ENCODE measurements at regions not wholly inside any gene's neighbourhood (a gene's known extent, or its start where the extent isn't known, plus 50 kb on each side); places are given as distances from the start of the nearest gene placed in this dataset.

- Histone ChIP-seq H4K91ac (replicated peaks; ENCODE audit: insufficient read length, low read length) (no peak overlapping the region), H3K9ac (replicated peaks in 1 of 4; ENCODE audit: extremely low read depth in 1 of 4, low read depth in 3 of 4, low read length in 3 of 4) (no peak overlapping the region), H4K20me1 (replicated peaks in 1 of 2; ENCODE audit: control insufficient read depth in 1 of 2, insufficient read depth in 2 of 2, low read length in 2 of 2) (no peaks in the 10 kb centered on the region), H4K8ac (ENCODE audit: extremely low read depth, insufficient read depth, low read length) (no peak overlapping the region), H3K56ac (replicated peaks; ENCODE audit: insufficient read length, low read depth, low read length) (no peak overlapping the region), H4K5ac (ENCODE audit: insufficient read length, low read depth, low read length) (no peak overlapping the region), H3K18ac (ENCODE audit: extremely low read depth, low read length) (no peak overlapping the region), H3K79me2 (ENCODE audit: control insufficient read depth in 1 of 2, insufficient read depth in 2 of 2, low read length in 2 of 2) (no peaks in the 10 kb centered on the region), H3K79me1 (ENCODE audit: low read depth, low read length) (no peaks in the 10 kb centered on the region), H2BK5ac (ENCODE audit: low read depth, low read length) (no peak overlapping the region), H3K4me1 (replicated peaks in 1 of 4; ENCODE audit: control insufficient read depth in 3 of 4, insufficient read depth in 4 of 4, low read length in 3 of 4) (peaks cover 0 to 2% (median 0%) of the 10 kb centered on the region in 4 experiments; a peak in 1 of 7 replicates), H2BK15ac (ENCODE audit: low read length) (no peak overlapping the region), H2AK5ac (ENCODE audit: low read depth, low read length) (no peak overlapping the region), H3K27ac (ENCODE audit: low read depth, low read length) (no peak overlapping the region), H2BK12ac (ENCODE audit: low read depth, low read length) (no peak overlapping the region), H3K9me3 (ENCODE audit: insufficient read depth in 2 of 2, low read depth in 1 of 2, low read length in 1 of 2) (no peaks in the 10 kb centered on the region), H3K23ac (ENCODE audit: insufficient read length) (no peak overlapping the region), H3K4me3 (ENCODE audit: extremely low read depth in 1 of 4, insufficient read depth in 2 of 4, low read depth in 3 of 4, low read length in 4 of 4) (no peak overlapping the region), H2AFZ (ENCODE audit: low read length) (no peak overlapping the region), H3K4me2 (ENCODE audit: insufficient read depth in 1 of 2, low read depth in 2 of 2, low read length in 2 of 2) (no peak overlapping the region), H3K14ac (ENCODE audit: insufficient read length) (no peak overlapping the region), H2BK20ac (ENCODE audit: low read length) (no peak overlapping the region), H3K36me3 (ENCODE audit: control insufficient read depth in 2 of 4, insufficient read depth in 4 of 4, low read length in 3 of 4) (no peaks in the 10 kb centered on the region), H3K4ac (replicated peaks; ENCODE audit: insufficient read length, low read depth, low read length) (no peak overlapping the region), H3K23me2 (ENCODE audit: low read depth, low read length) (no peaks in the 10 kb centered on the region; the same call in 1 of the 2 replicates), H2BK120ac (replicated peaks; ENCODE audit: low read depth, low read length) (no peak overlapping the region), H3K27me3 (replicated peaks in 1 of 4; ENCODE audit: control insufficient read depth in 3 of 4, extremely low read depth in 1 of 4, insufficient read depth in 3 of 4, low read length in 3 of 4) (no peaks in the 10 kb centered on the region)
- ChIA-PET POLR2A (ENCODE audit: partially characterized antibody) (no interaction called here), CTCF (ENCODE audit: partially characterized antibody) (no interaction called here)
- 79% methylated on average over 3 of the region's 3 CpGs; no CpG with 5 or more reads in 1 of the 2 experiments for WGBS, 2 experiments (ENCODE audit: extremely low coverage in 1 of 2, insufficient coverage in 1 of 2, insufficient read length in 1 of 2, insufficient replicate concordance in 2 of 2, low coverage in 1 of 2, low lambda C conversion rate in 2 of 2, missing lambda C conversion rate in 1 of 2)
- FAIRE-seq (no peak), DNase-seq (ENCODE audit: low read depth in 1 of 2, low spot score in 2 of 2) (no peak)
- TF ChIP-seq JUND (IDR thresholded peaks at IDR 0.05; ENCODE audit: low read length) = no peak
- TF ChIP-seq SRF (IDR thresholded peaks at IDR 0.05; ENCODE audit: low read depth, low read length) = no peak
- TF ChIP-seq KDM5A (IDR thresholded peaks at IDR 0.05; ENCODE audit: low read length) = no peak
- TF ChIP-seq SIX5 (IDR thresholded peaks at IDR 0.05; ENCODE audit: low read depth, low read length) = no peak
- TF ChIP-seq CHD1 (IDR thresholded peaks at IDR 0.05; ENCODE audit: low read depth, low read length) = no peak
- peak; percentile 44 for TF ChIP-seq SAP30 (IDR thresholded peaks at IDR 0.05; ENCODE audit: insufficient read depth, insufficient replicate concordance, low read length)
- no peak for TF ChIP-seq CTBP2 (IDR thresholded peaks at IDR 0.05; ENCODE audit: borderline replicate concordance, insufficient read depth, insufficient read length, low read length)
- TF ChIP-seq POU5F1 (IDR thresholded peaks at IDR 0.05; ENCODE audit: low read depth, low read length) = no peak
- TF ChIP-seq CREB1 (IDR thresholded peaks at IDR 0.05) = no peak
- 0 out of 4 replicates have a peak, but pooled peaks have one; percentile 58 to 70 for TF ChIP-seq SIN3A (conservative IDR thresholded peaks at IDR 0.05 in 1 of 2, IDR thresholded peaks at IDR 0.05 in 1 of 2; ENCODE audit: low read depth in 1 of 2, low read length in 2 of 2)
- TF ChIP-seq RNF2 (IDR thresholded peaks at IDR 0.05; ENCODE audit: borderline replicate concordance, low read depth, low read length, missing control alignments, poor library complexity, severe bottlenecking) = no peak
- TF ChIP-seq BCL11A (IDR thresholded peaks at IDR 0.05; ENCODE audit: low read depth in 2 of 2, low read length in 2 of 2) = no peak
- TF ChIP-seq BRCA1 (IDR thresholded peaks at IDR 0.05; ENCODE audit: low read depth, low read length) = no peak
Measured at GRCh38 chr12:118689793-118690192, 291.5 kb upstream of the SRRM4 start.
